AG10803 (cell line): ENCODE measurements at regions not wholly inside any gene's neighbourhood (a gene's known extent, or its start where the extent isn't known, plus 50 kb on each side); places are given as distances from the start of the nearest gene placed in this dataset.

Source experiments
- DNase-seq: peaks from one replicate; pipeline ENCODE4 v3.0.0; 2010; ENCODE audit warnings: low read depth
- H3K4me3 ChIP-seq: 2 replicates; pipeline ENCODE4 v1.5.1; 2011; ENCODE audit warnings: mild to moderate bottlenecking, low read length, control low read depth
- CTCF ChIP-seq: conservative IDR thresholded peaks from 2 replicates; pipeline ENCODE4 v1.5.1; 2011; ENCODE audit warnings: mild to moderate bottlenecking, low read length, control low read depth, inconsistent platforms

GRCh38 chr11:103648670-103649400 lies 387.6 kb upstream of the DDI1 start:
- peak; percentile 49 for DNase-seq
- no peak overlapping the region for H3K4me3 ChIP-seq
- TF ChIP-seq CTCF, result no peak

- no peak for DNase-seq
- no peak for TF ChIP-seq CTCF
- H3K4me3 ChIP-seq, result no peak overlapping the region
These were observed 387.0 kb upstream of the DDI1 start for GRCh38 chr11:103649401-103649895.

GRCh38 chr11:103650330-103650729 lies 386.1 kb upstream of the DDI1 start:
- DNase-seq, result no peak
- no peak overlapping the region for H3K4me3 ChIP-seq
- no peak for TF ChIP-seq CTCF

- DNase-seq, result no peak
- no peak overlapping the region for H3K4me3 ChIP-seq
- no peak for TF ChIP-seq CTCF
These were observed 385.0 kb upstream of the DDI1 start for GRCh38 chr11:103651341-103651998.

GRCh38 chr11:103652013-103652412 lies 384.4 kb upstream of the DDI1 start:
- no peak overlapping the region for H3K4me3 ChIP-seq
- no peak for TF ChIP-seq CTCF
- no peak for DNase-seq

- no peak for DNase-seq
- no peak for TF ChIP-seq CTCF
- no peak overlapping the region for H3K4me3 ChIP-seq
These were observed 380.1 kb upstream of the DDI1 start for GRCh38 chr11:103656382-103656781.

GRCh38 chr11:103659206-103659618 lies 377.2 kb upstream of the DDI1 start:
- peak; percentile 25 for DNase-seq
- TF ChIP-seq CTCF, result peak; percentile 59
- H3K4me3 ChIP-seq, result no peak overlapping the region
